Loucy (cell line): ENCODE measurements at regions not wholly inside any gene's neighbourhood (a gene's known extent, or its start where the extent isn't known, plus 50 kb on each side); places are given as distances from the start of the nearest gene placed in this dataset.

ENCODE experiments used
- H2AFZ ChIP-seq: fragments of 200-600 bp; sonication (generic); 2 replicates; pipeline ENCODE4 v1.6.0; 2016; ENCODE audit warnings: antibody characterized with exemption, mild to moderate bottlenecking, low read length, moderate library complexity
- H3F3A ChIP-seq: fragments of 200-600 bp; 2 replicates; pipeline ENCODE4 v1.6.0; 2016; ENCODE audit warnings: antibody characterized with exemption, low read depth, mild to moderate bottlenecking
- H3K27me3 ChIP-seq: fragments of 200-600 bp; sonication (generic); 2 replicates; pipeline ENCODE4 v1.6.1; 2014; ENCODE audit warnings: low read length, mild to moderate bottlenecking; ENCODE audit not compliant: insufficient read depth, poor library complexity, severe bottlenecking
- H3K36me3 ChIP-seq: fragments of 200-600 bp; sonication (generic); 2 replicates; pipeline ENCODE4 v1.6.1; 2016; ENCODE audit warnings: low read length; ENCODE audit not compliant: insufficient read depth
- H3K4me1 ChIP-seq: fragments of 200-600 bp; sonication (generic); 2 replicates; pipeline ENCODE4 v1.5.1; 2014; ENCODE audit warnings: low read length, mild to moderate bottlenecking; ENCODE audit not compliant: insufficient read depth, poor library complexity, severe bottlenecking
- H3K4me2 ChIP-seq: fragments of 200-600 bp; sonication (generic); 2 replicates; pipeline ENCODE4 v1.6.0; 2014; ENCODE audit warnings: antibody characterized with exemption, low read length, low read depth, mild to moderate bottlenecking; ENCODE audit not compliant: poor library complexity, severe bottlenecking
- H3K4me3 ChIP-seq: fragments of 200-600 bp; sonication (generic); 2 replicates; pipeline ENCODE4 v1.5.1; 2014; ENCODE audit warnings: low read length, mild to moderate bottlenecking, mixed read lengths; ENCODE audit not compliant: poor library complexity, severe bottlenecking
- H3K79me2 ChIP-seq: fragments of 200-600 bp; sonication (generic); 2 replicates; pipeline ENCODE4 v1.6.1; 2014; ENCODE audit warnings: low read length; ENCODE audit not compliant: insufficient read depth
- H3K9ac ChIP-seq: fragments of 200-600 bp; sonication (generic); 2 replicates; pipeline ENCODE4 v1.6.0; 2014; ENCODE audit warnings: mild to moderate bottlenecking, low read depth, low read length, moderate library complexity; ENCODE audit not compliant: poor library complexity, severe bottlenecking
- H3K9me2 ChIP-seq: fragments of 200-600 bp; sonication (generic); replicated peaks from 2 replicates; pipeline ENCODE4 v1.6.1; 2016; ENCODE audit warnings: low read depth, low read length, mixed read lengths
- H3K9me3 ChIP-seq: fragments of 200-600 bp; sonication (generic); 2 replicates; pipeline ENCODE4 v1.6.1; 2014; ENCODE audit warnings: mild to moderate bottlenecking, antibody characterized with exemption, low read length, low read depth; ENCODE audit not compliant: insufficient read depth
- H4K20me1 ChIP-seq: fragments of 200-600 bp; sonication (generic); 2 replicates; pipeline ENCODE4 v1.6.0; 2014; ENCODE audit warnings: antibody characterized with exemption, low read length, mild to moderate bottlenecking; ENCODE audit not compliant: insufficient read depth, poor library complexity, severe bottlenecking
- EZH2phosphoT487 ChIP-seq: fragments of 200-600 bp; IDR thresholded peaks from 2 replicates; pipeline ENCODE4 v1.6.1; 2018; ENCODE audit warnings: antibody characterized with exemption, mild to moderate bottlenecking, moderate library complexity, borderline replicate concordance
- TF ChIP-seq, protein P1 (sequence below): fragments of 200-600 bp; sonication (generic); conservative IDR thresholded peaks from 2 replicates; pipeline ENCODE4 v1.5.1; 2014; ENCODE audit warnings: mild to moderate bottlenecking, antibody characterized with exemption, low read length

DNA sequence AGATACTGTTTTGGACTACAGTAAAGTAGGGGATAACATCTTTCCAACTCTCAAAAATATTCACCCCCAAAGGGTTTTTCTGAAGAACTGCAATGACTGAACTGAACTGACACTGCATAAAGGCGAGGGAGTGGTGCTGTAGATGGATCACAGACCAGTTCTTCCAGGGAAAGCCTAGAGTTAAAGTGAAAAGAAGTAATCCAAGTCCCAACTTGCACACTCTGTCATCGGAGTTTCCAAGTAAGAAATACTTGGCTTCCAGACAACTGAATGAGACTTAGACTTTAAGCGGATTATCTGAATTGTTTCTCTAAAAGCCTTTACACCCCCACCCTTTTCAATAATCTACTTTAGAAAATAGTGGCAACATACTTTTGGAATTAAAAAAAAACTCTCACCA is 134.1 kb upstream of the PREP start:
- no peaks in the 10 kb centered on the region for H3K27me3 ChIP-seq
- H2AFZ ChIP-seq, result no peak overlapping the region
- TF ChIP-seq EZH2phosphoT487, result no peak
- TF ChIP-seq, protein P1, sequence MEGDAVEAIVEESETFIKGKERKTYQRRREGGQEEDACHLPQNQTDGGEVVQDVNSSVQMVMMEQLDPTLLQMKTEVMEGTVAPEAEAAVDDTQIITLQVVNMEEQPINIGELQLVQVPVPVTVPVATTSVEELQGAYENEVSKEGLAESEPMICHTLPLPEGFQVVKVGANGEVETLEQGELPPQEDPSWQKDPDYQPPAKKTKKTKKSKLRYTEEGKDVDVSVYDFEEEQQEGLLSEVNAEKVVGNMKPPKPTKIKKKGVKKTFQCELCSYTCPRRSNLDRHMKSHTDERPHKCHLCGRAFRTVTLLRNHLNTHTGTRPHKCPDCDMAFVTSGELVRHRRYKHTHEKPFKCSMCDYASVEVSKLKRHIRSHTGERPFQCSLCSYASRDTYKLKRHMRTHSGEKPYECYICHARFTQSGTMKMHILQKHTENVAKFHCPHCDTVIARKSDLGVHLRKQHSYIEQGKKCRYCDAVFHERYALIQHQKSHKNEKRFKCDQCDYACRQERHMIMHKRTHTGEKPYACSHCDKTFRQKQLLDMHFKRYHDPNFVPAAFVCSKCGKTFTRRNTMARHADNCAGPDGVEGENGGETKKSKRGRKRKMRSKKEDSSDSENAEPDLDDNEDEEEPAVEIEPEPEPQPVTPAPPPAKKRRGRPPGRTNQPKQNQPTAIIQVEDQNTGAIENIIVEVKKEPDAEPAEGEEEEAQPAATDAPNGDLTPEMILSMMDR, result no peak

DNA sequence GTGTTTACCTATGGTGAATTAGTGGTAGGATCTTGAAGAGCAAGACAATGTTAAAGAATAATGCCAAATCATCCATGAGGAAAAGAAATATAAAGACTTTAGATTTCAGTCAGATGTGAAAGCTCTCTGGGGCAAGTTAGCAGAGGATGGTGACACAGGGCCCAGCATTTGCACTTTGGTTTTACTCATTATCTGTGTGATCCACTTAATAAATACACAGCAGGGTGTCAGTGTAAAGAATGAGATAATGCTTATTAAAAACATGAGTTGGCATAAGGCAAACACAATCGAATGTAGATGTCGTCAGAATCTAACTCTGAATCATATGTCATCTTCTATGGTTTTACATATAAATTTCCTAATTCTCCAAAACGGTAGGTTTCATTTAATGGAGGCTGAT is 130.4 kb upstream of the PREP start:
- H3F3A ChIP-seq, result no peaks in the 10 kb centered on the region
- H3K79me2 ChIP-seq, result no peaks in the 10 kb centered on the region
- H3K9ac ChIP-seq, result no peak overlapping the region
- H3K36me3 ChIP-seq, result no peaks in the 10 kb centered on the region
- no peak overlapping the region for H3K4me2 ChIP-seq
- H3K9me3 ChIP-seq, result no peaks in the 10 kb centered on the region
- H4K20me1 ChIP-seq, result no peaks in the 10 kb centered on the region
- H3K4me3 ChIP-seq, result no peak overlapping the region
- H3K4me1 ChIP-seq, result no peaks in the 10 kb centered on the region
- H2AFZ ChIP-seq, result no peak overlapping the region
- H3K9me2 ChIP-seq, result no peaks in the 10 kb centered on the region
- H3K27me3 ChIP-seq, result no peaks in the 10 kb centered on the region
- TF ChIP-seq, protein P1, result no peak
- no peak for TF ChIP-seq EZH2phosphoT487

More for the DNA sequence above, 134.1 kb upstream of the PREP start:
- no peaks in the 10 kb centered on the region for H3F3A ChIP-seq
- no peaks in the 10 kb centered on the region for H3K4me1 ChIP-seq
- H3K4me3 ChIP-seq, result no peak overlapping the region
- H3K9me3 ChIP-seq, result no peaks in the 10 kb centered on the region
- H3K9me2 ChIP-seq, result no peaks in the 10 kb centered on the region
- H4K20me1 ChIP-seq, result no peaks in the 10 kb centered on the region
- no peaks in the 10 kb centered on the region for H3K36me3 ChIP-seq
- H3K79me2 ChIP-seq, result no peaks in the 10 kb centered on the region
- H3K4me2 ChIP-seq, result no peak overlapping the region
- no peak overlapping the region for H3K9ac ChIP-seq

DNA sequence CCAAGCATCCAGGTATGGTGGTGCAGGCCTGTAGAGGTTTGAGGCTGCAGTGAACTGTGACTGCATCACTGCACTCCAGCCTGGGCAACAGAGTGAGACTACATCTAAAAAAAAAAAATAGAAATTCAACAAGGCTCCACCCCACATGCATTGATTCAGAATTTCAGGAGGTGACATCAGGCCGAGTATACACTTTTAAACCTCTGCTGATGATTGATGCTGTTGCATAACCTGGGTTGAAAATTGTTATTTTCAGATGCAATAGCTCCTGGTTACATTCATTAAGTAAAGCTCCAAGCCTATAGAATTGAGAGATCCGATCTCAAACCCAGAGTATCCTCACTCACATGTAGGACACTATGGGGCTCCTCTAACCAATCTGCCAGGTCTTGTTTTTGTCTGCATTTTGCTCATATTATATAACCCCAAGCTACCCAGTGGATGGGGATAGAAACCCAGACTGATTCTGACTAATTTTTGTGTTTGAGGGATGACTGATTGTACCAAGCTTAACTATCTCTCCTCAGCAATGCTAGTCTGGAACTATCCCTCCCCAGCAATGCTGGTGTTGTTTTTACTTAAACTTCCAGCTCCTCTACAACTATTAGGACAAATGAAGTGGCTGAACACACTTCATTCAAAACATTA is 123.5 kb upstream of the PREP start:
- no peak for TF ChIP-seq EZH2phosphoT487
- TF ChIP-seq, protein P1, result no peak
- Histone ChIP-seq H3K9ac (no peak overlapping the region), H3K36me3 (no peaks in the 10 kb centered on the region), H3K9me3 (no peaks in the 10 kb centered on the region), H3K4me1 (no peaks in the 10 kb centered on the region), H3K27me3 (no peaks in the 10 kb centered on the region), H3K4me2 (no peak overlapping the region), H3K9me2 (no peaks in the 10 kb centered on the region), H2AFZ (no peak overlapping the region), H4K20me1 (no peaks in the 10 kb centered on the region), H3K4me3 (no peak overlapping the region), H3K79me2 (no peaks in the 10 kb centered on the region), H3F3A (no peaks in the 10 kb centered on the region)
